HT1080 (cell line): ENCODE measurements at regions not wholly inside any gene's neighbourhood (a gene's known extent, or its start where the extent isn't known, plus 50 kb on each side); places are given as distances from the start of the nearest gene placed in this dataset.
"Not testable (repeated sequence)": the region's sequence is repeated elsewhere in the genome, so short reads cannot be mapped to it uniquely, and the experiment has no call there.

Experiments used
- DNase-seq: peaks from one replicate; pipeline ENCODE4 v3.0.0-alpha.2; 2015; ENCODE audit warnings: low read depth

DNA sequence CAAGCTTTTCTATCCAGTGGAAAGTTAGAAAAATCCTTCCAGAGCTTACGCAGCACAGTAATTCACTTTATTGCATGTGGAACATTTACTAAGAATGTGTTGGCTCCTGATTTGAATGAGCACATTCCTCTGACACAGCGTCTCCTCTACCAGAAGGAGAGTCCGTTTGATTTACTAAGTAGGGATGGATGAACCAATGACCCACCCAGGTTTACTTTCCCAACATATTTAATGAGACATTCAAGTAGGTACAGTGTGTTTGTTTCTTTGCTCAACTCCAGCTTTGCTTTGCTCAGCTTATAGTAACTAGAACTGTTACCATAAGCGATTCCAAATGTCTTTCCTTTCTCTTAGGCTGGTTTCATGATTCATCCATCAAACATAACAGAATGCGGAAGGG is 161.7 kb downstream of the SMARCA1 start:
- DNase-seq: no peak

DNA sequence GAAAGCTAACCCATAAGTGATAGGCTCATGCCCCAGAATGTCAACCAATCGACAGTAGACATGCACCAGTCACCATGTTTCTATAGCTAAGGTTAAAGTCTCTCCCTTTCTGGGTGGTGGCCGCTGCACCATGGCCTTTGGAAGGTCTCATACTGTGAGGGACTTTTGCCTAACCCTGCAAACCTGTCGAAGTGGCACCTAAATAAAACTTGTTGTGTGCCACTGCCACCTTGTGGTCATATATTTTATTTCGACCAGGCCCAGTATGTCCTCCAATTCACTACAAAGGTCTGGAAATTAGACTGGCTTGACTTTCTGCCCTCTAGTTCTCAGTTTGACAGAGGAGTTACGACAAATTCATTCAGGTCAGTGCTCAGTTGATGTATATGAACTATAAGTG is 163.1 kb downstream of the SMARCA1 start:
- peak; percentile 43 for DNase-seq

DNA sequence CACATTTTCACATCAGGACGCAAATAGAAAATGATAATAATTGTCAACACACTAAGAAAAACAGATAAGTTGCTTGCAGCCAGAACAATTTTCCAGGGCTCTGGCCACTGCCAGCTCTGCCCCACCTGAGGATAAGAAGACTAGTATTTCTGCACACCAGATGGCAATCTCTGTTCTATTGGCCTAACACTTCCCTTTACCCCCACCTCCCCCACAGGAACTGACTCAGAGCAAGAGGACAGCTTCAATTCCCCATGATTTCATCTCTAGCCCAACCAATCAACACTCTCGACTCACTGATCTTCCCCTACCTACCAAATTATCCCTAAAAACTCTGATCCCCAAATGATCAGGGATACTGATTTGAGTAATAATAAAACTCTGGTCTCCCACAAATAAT is 164.0 kb downstream of the SMARCA1 start:
- peak; percentile 62 for DNase-seq

DNA sequence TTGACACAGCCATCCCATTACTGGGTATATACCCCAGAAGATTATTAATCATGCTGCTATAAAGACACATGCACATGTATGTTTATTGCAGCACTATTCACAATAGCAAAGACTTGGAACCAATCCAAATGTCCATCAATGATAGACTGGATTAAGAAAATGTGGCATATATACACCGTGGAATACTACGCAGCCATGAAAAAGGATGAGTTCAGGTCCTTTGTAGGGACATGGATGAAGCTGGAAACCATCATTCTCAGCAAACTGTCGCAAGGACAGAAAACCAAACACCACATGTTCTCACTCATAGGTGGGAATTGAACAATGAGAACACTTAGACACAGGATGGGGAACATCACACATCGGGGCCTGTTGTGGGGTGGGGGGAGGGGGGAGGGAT is 165.9 kb downstream of the SMARCA1 start:
- not testable (repeated sequence) for DNase-seq

DNA sequence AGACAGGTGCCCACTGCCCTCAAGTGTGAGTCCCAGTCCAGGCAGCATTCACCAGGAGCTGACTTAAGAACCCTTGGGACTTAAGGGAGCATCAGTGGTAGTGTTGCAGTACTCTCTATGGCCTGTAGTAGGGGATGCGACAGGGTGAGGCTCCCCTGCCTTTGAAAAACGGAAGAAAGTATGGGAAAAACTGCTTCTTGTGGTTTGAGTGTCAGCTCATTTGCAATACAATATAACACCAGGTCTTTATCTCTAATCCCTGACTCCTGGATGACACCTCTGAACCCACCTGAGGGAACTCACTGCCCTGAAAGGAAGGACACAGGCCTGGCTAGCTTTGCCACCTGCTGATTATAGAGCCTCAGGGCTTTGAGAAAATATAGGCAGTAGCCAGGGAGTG is 176.0 kb downstream of the SMARCA1 start:
- peak; percentile 2 for DNase-seq

DNA sequence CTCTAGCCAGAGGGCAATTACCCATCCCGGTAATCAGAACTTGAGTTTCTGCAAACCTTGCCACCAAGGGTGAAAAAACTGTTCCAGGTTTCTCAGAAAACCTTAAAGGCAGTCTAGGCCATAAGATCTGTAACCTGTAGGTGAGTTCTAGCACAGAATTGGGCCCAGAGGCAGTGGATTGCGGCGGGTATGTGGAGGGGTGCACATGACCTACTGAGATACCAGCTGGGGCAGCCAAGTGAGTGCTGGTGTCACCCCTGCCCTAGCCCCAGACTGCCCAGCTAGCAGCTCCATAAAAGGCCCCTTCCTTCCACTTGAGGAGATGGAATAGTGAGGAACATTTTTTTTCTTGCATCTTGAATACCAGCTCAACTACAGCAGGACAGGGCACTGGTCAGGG is 176.7 kb downstream of the SMARCA1 start:
- no peak for DNase-seq

DNA sequence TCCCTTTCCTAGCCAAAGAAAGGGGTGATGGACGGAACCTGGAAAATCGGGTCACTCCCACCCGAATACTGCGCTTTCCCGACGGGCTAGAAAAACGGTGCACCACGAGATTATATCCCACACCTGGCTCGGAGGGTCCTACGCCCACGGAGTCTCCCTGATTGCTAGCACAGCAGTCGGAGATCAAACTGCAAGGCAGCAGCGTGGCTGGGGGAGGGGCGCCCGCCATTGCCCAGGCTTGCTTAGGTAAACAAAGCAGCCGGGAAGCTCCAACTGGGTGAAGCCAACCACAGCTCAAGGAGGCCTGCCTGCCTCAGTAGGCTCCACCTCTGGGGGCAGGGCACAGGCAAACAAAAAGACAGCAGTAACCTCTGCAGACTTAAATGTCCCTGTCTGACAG is 186.0 kb downstream of the SMARCA1 start:
- DNase-seq: not testable (repeated sequence)

DNA sequence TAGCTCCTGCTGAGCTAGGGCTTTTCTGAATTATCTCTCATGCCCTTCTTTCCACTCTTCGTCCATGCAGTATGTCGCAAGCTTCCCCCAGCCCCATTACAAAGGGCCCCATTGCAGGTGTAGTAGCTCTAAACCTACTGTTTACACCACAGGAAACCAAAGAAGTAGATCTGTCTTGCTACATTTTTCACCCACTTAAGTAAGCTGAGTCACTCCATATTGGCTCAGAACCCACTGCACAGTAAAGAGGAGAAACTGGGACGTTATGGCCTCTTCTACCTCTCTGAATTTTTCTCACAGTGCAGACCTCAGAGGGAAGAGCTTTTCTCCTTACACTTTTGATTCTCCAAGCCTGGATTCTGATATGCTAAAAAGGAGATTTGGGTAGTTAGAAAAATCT is 200.2 kb downstream of the SMARCA1 start:
- DNase-seq: peak; percentile 2

DNA sequence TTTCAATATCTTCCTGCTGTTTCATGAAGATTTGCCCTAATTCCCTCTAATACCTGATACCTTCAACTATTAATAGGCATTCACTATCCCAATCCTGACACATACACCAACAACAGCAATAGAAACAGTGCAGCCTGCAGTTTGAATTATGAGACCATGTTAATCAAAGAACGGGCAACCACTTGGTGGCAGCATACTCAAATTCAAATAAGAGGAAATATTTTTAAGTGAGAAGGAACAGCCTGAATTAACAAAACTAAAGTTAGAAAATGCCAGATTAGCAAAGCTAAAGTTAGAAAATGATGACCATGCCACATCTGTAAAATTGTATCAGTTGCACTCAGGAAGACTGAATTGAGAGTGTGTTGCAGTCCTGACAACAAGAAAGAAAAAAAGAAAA is 204.9 kb downstream of the SMARCA1 start:
- DNase-seq: peak; percentile 10

DNA sequence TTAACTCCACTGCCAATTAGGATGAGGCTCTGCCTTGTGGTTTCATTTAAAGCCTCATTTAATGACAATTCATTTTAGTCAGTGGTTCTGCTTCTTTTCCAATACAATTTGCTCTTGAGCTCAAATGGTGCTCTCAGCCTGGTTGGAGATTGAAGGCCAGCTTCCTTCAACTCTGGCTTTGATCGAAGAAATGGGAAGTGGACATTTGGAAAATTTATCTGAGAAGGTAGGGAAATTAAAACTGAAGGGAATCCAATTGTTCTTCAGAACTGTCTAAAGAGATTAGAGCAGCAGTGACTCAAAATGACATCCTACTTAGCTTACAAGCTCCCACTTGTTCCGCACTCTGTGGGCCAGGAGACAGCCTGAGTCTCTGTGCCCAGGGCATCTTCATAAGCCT is 206.8 kb downstream of the SMARCA1 start:
- DNase-seq: no peak

DNA sequence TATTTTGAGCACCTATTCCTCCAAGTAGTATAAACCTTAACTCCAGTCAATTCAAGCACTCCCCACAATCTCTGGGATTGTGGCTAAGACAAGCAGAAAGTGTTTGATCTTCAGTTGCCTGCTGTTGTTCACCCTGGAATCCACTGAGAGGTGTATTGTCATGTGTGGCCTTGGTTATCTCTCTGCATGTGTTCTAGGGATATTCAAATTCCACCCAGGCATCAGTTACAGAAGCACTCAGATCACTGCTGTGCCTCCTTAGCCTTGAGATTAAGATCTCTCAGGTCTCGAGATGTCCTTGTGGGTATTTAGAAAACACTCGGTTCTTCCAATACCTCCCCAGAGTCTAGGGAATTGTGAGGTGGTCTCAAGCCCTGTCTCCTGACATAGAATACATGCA is 213.3 kb downstream of the SMARCA1 start:
- no peak for DNase-seq

DNA sequence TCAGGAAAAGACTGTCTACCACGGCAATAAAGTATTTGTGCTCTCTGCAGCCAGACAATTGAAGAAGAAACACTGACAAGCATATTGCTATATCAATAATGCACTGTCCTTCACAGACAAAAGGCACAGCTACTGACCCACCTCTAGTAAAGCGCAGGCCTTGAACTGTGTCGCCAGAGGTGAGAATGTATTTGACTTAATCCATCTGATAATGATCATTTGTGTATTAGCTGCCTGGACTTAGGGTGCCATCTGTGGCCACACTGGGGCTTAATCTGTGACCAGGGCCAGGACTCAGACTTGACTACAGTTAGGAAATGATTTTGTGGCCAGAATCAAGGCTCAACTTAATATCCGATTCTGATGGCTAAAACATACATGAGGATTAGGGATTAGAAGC is 260.4 kb downstream of the SMARCA1 start:
- no peak for DNase-seq

DNA sequence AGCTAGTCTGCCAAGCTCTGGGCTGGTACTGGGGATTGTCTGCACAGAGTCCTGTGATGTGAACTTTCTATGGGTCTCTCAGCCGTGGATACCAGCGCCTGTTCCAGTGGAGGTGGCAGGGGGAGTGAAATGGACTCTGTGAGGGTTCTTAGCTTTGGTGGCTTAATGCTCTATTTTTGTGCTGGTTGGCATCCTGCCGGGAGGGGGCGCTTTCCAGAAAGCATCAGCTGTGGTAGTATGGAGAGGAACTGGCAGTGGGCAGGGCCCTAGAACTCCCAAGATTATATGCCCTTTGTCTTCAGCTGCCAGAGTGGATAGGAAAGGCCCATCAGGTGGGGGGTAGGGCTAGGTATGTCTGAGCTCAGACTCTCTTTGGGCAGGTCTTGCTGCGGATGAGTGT is 267.8 kb downstream of the SMARCA1 start:
- not testable (repeated sequence) for DNase-seq

DNA sequence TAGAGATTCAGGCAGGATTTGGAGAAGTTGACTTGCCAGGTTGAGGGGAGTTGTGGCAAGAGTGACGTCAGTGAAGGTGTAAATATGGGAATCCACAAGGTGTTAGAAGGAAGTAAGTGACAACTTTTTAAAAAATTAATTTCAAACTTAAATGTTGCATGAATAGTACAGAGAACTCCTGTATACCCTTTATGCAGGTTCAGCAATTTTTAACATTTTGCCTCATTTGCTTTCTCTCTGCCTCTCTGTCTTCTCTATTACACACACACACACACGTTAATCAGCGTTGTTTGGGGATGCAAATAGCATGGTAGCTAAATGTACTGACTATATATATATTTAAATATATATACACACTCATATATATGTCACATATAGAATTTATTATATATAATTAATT is 273.7 kb downstream of the SMARCA1 start:
- DNase-seq: no peak

DNA sequence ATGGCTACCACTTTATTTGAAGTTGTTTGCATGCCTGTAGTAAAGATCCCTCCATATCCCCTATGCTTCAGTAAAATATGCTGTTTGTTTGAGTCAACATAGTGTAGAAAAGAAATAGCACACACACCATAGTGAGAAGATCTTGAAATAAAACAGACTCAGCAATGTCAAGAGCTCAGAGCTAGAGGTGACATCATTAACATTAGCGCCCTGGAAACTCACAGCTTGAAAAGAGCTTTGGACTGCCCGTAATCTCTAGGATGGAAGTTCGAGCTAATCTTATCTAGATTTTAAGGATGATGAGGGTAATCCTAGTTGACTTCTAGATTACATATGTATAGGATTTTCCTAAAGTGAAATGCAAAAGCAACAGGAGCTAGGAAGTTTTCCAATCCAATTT is 275.6 kb downstream of the SMARCA1 start:
- DNase-seq: no peak

DNA sequence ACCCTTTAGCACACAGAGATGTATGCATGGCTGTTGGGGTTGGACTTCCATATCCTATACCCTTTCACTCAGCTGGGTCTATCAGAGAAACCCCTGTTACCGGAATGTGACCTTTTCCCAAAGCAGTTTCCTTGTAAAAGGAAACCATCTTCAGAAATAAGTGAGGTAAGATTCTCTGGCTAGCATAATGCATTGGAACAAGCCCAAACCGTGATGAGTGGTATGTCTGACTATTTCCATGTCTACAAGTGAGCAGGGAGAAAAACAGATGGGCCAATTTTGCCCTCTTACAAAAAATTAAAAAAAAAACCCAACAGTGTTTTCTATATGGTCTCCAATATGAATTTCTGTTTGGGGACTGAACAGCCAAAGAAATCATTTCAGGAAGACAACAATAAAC is 283.9 kb downstream of the SMARCA1 start:
- DNase-seq: peak; percentile 25

DNA sequence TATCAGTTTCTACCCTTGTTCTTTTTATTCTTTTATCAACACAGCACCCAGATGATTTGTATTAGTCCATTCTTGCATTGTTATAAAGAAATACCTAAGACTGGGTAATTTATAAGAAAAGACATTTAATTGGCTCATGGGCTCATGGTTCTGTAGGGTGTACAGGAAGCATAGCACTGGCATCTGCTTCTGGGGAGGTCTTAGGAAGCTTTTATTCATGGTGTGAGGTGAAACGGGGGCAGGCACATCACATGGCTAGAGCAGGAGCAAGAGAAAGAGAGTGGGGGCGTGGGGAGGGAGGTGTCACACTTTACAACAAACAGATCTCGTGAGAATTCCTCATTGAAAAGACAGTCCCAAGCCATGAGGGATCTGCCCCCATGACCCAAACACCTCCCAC is 285.3 kb downstream of the SMARCA1 start:
- DNase-seq: no peak

DNA sequence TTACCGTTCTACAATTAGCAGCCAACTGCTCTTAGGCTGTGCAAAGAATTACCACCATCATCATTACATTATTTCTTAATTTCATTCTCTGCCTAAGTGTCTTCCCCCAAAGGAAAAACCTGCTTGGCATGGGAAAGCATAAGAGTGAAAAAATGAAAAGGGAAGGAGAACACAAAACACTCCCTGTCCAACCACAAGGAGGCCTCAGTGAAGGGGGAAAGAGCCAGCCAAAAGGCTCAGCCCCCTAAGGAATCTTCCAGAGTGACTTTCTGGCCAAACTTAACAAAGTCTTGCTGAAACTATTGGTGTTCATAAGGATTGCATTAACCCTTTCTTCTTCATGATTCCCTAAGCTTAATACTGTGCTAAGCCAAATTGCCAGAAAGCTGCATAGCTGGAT is 287.4 kb downstream of the SMARCA1 start:
- no peak for DNase-seq

DNA sequence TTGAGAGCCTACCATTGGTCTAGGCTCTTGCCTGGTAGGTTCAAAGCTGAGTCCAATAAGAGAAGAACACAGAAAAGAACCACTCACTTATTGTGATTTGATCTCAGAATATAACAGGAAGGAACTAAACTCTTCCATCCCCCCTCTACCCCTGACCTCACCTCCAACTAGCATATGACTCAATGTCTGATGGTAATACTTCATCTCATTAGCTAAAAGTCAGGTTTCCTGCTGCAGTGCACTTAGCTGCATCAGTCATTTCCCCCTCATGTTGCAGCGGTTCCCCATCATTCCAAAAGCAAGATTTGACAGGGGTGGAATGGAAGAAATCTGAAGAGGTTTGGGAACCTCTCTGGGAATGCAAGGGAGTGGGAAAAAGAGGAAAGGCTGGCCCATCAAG is 289.5 kb downstream of the SMARCA1 start:
- peak; percentile 28 for DNase-seq

DNA sequence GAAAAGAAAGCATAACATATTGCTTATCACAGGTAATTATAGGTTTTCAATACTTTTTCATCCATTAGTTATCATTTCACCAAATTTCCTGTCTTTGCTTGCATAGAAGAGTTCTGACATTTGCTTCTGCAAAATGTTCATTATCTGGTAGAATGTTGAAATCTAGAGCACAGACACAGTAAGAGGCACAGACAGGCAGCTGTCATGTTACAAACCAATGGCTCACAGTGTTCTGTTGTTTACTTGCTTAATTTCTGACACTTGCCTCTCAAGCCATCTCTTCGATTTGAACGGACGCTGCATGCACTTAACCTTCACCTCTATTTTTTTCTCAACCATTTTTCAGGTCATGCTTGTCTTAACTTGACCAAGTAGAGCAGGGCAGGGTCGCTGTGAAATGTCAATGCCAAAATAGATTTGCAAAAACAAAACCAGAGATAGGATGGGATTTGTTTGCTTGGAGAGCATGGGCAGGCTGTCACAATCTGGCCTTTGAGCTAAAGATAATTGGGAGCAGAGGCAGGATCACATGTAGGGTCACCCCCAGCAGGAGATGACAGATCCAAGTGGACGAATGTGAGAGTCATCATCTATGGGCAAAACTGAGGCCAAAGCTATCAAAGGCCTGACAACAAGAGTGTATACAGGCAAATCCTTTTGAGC is 292.3 kb downstream of the SMARCA1 start:
- no peak for DNase-seq

DNA sequence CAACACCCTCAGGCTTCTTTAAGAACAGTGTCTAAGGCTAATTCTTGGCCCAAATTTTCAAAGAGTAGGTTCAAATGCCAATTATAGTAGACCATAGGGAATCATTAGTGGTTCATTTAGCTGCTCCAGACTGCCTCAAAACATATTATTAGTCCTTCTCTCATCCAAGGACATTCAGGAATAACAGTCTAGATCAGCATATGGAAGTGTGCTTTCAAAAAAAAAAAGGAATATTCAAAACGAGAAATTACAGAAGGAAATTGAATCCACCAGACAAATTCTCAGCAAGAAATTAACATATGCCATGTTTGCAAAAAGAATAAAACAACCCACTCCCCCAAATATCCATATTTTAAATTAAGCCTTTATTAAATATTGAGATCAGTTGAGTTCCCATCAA is 293.1 kb downstream of the SMARCA1 start:
- DNase-seq: no peak

DNA sequence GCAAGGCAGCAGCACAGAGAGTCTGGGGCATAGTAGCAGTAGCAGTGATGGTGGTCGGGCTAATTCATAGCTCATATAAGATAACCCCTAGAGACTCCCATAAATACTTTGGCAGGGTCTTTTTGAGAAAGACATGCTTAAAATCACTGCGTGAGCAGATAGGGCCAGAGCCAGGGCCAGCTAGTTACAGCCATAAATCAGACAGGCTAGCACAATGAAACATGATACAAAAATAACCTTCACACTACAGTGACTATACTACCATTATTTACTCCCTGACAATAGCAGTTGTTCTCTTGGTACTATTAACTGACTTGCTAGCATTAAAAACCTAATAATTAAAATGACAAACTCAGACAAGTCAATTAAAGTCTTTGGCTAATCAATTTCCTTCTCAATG is 295.9 kb downstream of the SMARCA1 start:
- DNase-seq: no peak

DNA sequence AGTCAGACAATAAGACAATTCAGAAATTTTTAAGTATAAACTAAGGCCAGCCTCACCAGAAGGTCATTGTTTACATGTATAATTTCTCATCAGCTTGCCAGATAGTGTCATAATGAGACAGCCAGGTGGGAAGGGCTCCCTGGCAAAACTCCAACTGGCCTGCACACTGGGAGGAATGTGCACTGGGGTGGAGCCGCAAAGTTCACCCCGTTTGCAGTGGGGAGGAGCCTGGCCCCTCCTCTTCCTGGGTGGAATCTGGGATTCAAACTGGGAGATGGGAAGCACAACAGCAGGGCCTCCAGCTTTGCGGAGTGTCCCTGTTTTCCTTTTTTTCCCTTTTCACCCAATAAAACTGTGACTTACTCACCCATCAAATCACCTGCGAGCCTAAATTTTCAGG is 329.9 kb downstream of the SMARCA1 start:
- DNase-seq: peak; percentile 0

DNA sequence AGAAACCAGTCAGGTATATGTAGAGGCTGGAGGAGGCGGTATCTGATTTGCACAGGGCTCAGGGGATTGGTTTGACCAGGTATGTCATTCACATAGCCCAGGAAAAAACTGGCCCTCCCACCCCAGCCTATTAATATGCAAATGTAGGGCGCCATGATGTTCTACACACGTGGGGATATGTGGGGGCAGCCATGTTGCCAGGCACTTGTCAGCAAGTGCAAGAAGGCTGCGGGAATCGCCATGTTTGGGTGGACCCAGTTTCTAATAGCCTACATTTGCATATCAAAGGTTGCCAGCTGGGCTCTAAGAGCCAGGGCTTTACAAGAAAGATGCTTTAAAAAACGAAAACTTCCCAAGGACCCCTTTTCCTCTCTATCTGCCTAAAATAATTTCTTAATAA is 335.1 kb downstream of the SMARCA1 start:
- no peak for DNase-seq
